Liver (tissue), 3 donors: ENCODE measurements at regions not wholly inside any gene's neighbourhood (a gene's known extent, or its start where the extent isn't known, plus 50 kb on each side); places are given as distances from the start of the nearest gene placed in this dataset.

Experiments
- FOXA1 ChIP-seq: IDR thresholded peaks from 2 replicates; pipeline ENCODE4 v1.6.1; 2016; ENCODE audit warnings: antibody characterized with exemption
- GABPA ChIP-seq, 2 donors: IDR thresholded peaks in 1 of 2; conservative IDR thresholded peaks in 1 of 2; 2 replicates each; pipeline ENCODE4 v1.6.1; 2016; ENCODE audit warnings: antibody characterized with exemption in 2 of 2, mild to moderate bottlenecking in 1 of 2, moderate library complexity in 1 of 2
- HNF4G ChIP-seq: IDR thresholded peaks from 2 replicates; pipeline ENCODE4 v1.6.1; 2016; ENCODE audit warnings: antibody characterized with exemption
- RAD21 ChIP-seq, 2 donors: IDR thresholded peaks; 2 replicates each; pipeline ENCODE4 v1.6.1; 2016; ENCODE audit warnings: antibody characterized with exemption in 2 of 2, mild to moderate bottlenecking in 2 of 2
- SP1 ChIP-seq: IDR thresholded peaks from 2 replicates; pipeline ENCODE4 v1.6.1; 2018; ENCODE audit warnings: antibody characterized with exemption, mild to moderate bottlenecking
- YY1 ChIP-seq: IDR thresholded peaks from 2 replicates; pipeline ENCODE4 v1.6.1; 2016; ENCODE audit warnings: antibody characterized with exemption, mild to moderate bottlenecking
- TF ChIP-seq, protein P1 (sequence below): fragments of 150-350 bp; IDR thresholded peaks from 2 replicates; pipeline ENCODE4 v1.5.1; 2017; ENCODE audit warnings: improper control_type of control experiment, low read depth, low read length; ENCODE audit not compliant: missing input control
- TF ChIP-seq, protein P2 (sequence below): IDR thresholded peaks from 2 replicates; pipeline ENCODE4 v1.6.1; 2016; ENCODE audit warnings: antibody characterized with exemption, mild to moderate bottlenecking
- donor health status: healthy.
- donor health status: healthy.

DNA sequence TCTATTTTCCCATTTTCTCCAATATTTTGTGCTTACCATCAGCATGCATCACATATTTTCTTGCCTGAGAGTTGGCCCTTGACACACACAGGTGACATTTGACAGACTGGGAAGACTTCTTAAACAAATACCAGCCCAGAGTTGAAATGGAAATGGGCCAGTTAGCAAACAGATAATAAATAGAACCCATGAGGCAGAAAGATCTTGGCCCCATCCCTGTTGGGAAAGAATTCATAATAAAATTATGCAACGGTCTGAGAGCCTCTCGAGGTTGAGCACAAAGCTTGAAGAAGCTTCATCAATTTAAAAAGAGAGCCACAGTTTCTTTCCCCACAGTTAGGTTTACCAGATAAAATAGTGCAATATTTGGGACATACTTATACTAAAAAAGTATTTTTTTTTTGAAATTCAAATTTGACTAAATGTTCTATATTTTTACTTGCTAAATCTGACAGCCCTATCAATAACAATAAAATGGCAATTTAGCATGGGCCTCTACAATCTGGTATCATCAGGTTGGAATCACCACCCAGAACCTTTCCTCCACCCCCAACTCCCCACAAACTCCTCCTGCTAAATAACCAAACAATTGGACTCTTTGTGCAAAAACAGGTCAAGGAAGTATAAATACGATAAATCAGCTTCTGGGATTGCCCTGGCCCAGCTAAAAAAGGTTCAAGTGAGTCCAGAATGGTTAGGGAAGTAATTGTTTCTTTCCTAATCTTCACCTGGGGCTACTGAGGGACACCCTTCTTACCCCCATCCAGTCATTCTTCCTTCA is 129.8 kb downstream of the CD164 start:
- TF ChIP-seq, protein P1, sequence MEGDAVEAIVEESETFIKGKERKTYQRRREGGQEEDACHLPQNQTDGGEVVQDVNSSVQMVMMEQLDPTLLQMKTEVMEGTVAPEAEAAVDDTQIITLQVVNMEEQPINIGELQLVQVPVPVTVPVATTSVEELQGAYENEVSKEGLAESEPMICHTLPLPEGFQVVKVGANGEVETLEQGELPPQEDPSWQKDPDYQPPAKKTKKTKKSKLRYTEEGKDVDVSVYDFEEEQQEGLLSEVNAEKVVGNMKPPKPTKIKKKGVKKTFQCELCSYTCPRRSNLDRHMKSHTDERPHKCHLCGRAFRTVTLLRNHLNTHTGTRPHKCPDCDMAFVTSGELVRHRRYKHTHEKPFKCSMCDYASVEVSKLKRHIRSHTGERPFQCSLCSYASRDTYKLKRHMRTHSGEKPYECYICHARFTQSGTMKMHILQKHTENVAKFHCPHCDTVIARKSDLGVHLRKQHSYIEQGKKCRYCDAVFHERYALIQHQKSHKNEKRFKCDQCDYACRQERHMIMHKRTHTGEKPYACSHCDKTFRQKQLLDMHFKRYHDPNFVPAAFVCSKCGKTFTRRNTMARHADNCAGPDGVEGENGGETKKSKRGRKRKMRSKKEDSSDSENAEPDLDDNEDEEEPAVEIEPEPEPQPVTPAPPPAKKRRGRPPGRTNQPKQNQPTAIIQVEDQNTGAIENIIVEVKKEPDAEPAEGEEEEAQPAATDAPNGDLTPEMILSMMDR, result no peak
- peak; percentile 49 for TF ChIP-seq YY1
- peak; percentile 41 for TF ChIP-seq FOXA1
- peak; percentile 31 to 40 for TF ChIP-seq RAD21 (IDR thresholded peaks at IDR 0.05)
- no peak for TF ChIP-seq GABPA (IDR thresholded peaks at IDR 0.05 in 1 of 2, conservative IDR thresholded peaks at IDR 0.05 in 1 of 2)
- TF ChIP-seq, protein P2, sequence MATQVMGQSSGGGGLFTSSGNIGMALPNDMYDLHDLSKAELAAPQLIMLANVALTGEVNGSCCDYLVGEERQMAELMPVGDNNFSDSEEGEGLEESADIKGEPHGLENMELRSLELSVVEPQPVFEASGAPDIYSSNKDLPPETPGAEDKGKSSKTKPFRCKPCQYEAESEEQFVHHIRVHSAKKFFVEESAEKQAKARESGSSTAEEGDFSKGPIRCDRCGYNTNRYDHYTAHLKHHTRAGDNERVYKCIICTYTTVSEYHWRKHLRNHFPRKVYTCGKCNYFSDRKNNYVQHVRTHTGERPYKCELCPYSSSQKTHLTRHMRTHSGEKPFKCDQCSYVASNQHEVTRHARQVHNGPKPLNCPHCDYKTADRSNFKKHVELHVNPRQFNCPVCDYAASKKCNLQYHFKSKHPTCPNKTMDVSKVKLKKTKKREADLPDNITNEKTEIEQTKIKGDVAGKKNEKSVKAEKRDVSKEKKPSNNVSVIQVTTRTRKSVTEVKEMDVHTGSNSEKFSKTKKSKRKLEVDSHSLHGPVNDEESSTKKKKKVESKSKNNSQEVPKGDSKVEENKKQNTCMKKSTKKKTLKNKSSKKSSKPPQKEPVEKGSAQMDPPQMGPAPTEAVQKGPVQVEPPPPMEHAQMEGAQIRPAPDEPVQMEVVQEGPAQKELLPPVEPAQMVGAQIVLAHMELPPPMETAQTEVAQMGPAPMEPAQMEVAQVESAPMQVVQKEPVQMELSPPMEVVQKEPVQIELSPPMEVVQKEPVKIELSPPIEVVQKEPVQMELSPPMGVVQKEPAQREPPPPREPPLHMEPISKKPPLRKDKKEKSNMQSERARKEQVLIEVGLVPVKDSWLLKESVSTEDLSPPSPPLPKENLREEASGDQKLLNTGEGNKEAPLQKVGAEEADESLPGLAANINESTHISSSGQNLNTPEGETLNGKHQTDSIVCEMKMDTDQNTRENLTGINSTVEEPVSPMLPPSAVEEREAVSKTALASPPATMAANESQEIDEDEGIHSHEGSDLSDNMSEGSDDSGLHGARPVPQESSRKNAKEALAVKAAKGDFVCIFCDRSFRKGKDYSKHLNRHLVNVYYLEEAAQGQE, result no peak
- TF ChIP-seq HNF4G, result no peak
- peak; percentile 42 for TF ChIP-seq SP1
